H9 (cell line): ENCODE measurements at regions not wholly inside any gene's neighbourhood (a gene's known extent, or its start where the extent isn't known, plus 50 kb on each side); places are given as distances from the start of the nearest gene placed in this dataset.

Experiments
- DNase-seq: peaks from one replicate; pipeline ENCODE4 v3.0.0-alpha.2; 2017
- H2AFZ ChIP-seq: one replicate; pipeline ENCODE4 v1.6.1; 2013; ENCODE audit warnings: mild to moderate bottlenecking, low read length, control low read depth, moderate library complexity
- H2AK5ac ChIP-seq: 2 replicates; pipeline ENCODE4 v1.6.1; 2013; ENCODE audit warnings: low read length, control low read depth, mixed read lengths; ENCODE audit not compliant: insufficient read length
- H2BK120ac ChIP-seq: one replicate; pipeline ENCODE4 v1.6.1; 2013; ENCODE audit warnings: low read depth, mild to moderate bottlenecking, low read length, control low read depth, inconsistent platforms; ENCODE audit not compliant: poor library complexity, severe bottlenecking
- H2BK12ac ChIP-seq: 2 replicates; pipeline ENCODE4 v1.6.1; 2013; ENCODE audit warnings: low read length, control low read depth, mixed read lengths, low read depth; ENCODE audit not compliant: insufficient read length
- H2BK15ac ChIP-seq: 2 replicates; pipeline ENCODE4 v1.6.1; 2013; ENCODE audit warnings: low read depth, low read length, control low read depth
- H2BK20ac ChIP-seq: one replicate; pipeline ENCODE4 v1.6.1; 2013; ENCODE audit warnings: low read depth, mild to moderate bottlenecking, low read length, control low read depth, inconsistent platforms; ENCODE audit not compliant: poor library complexity, severe bottlenecking
- H2BK5ac ChIP-seq: 2 replicates; pipeline ENCODE4 v1.6.1; 2013; ENCODE audit warnings: low read length, control low read depth, mixed read lengths; ENCODE audit not compliant: insufficient read length
- H3K14ac ChIP-seq: 2 replicates; pipeline ENCODE4 v1.6.1; 2013; ENCODE audit warnings: low read length, control low read depth; ENCODE audit not compliant: insufficient read depth
- H3K18ac ChIP-seq: 2 replicates; pipeline ENCODE4 v1.6.1; 2013; ENCODE audit warnings: low read depth, mild to moderate bottlenecking, mixed read lengths, low read length, control low read depth; ENCODE audit not compliant: insufficient read length
- H3K23ac ChIP-seq: 2 replicates; pipeline ENCODE4 v1.6.1; 2013; ENCODE audit warnings: low read length, control low read depth, mixed read lengths, low read depth; ENCODE audit not compliant: insufficient read length
- H3K23me2 ChIP-seq: 2 replicates; pipeline ENCODE4 v1.6.1; 2013; ENCODE audit warnings: low read depth, mild to moderate bottlenecking, mixed read lengths, low read length, control low read depth; ENCODE audit not compliant: insufficient read length, poor library complexity, severe bottlenecking
- H3K27ac ChIP-seq: 2 replicates; pipeline ENCODE4 v1.5.1; 2013; ENCODE audit warnings: low read length, control low read depth, mixed read lengths, low read depth; ENCODE audit not compliant: insufficient read length
- H3K27me3 ChIP-seq: 2 replicates; pipeline ENCODE4 v1.6.1; 2013; ENCODE audit warnings: low read length, control low read depth, inconsistent platforms; ENCODE audit not compliant: insufficient read depth
- H3K4ac ChIP-seq: 2 replicates; pipeline ENCODE4 v1.6.1; 2013; ENCODE audit warnings: low read depth, mild to moderate bottlenecking, control low read depth, inconsistent platforms, low read length, moderate library complexity
- H3K4me1 ChIP-seq: 2 replicates; pipeline ENCODE4 v1.6.1; 2013; ENCODE audit warnings: low read length, control low read depth, inconsistent platforms; ENCODE audit not compliant: insufficient read depth
- H3K4me2 ChIP-seq: 2 replicates; pipeline ENCODE4 v1.6.1; 2013; ENCODE audit warnings: low read length, control low read depth, mixed read lengths; ENCODE audit not compliant: insufficient read length, insufficient read depth
- H3K56ac ChIP-seq: 2 replicates; pipeline ENCODE4 v1.6.1; 2013; ENCODE audit warnings: low read depth, mild to moderate bottlenecking, mixed read lengths, low read length, control low read depth; ENCODE audit not compliant: insufficient read length
- H3K79me1 ChIP-seq: 2 replicates; pipeline ENCODE4 v1.6.1; 2013; ENCODE audit warnings: low read depth, mild to moderate bottlenecking, moderate library complexity, low read length, control low read depth, inconsistent platforms; ENCODE audit not compliant: insufficient read depth, poor library complexity, severe bottlenecking
- H3K79me2 ChIP-seq: 2 replicates; pipeline ENCODE4 v1.6.1; 2013; ENCODE audit warnings: low read length, control low read depth, inconsistent platforms; ENCODE audit not compliant: insufficient read depth
- H3K9ac ChIP-seq: 2 replicates; pipeline ENCODE4 v1.6.1; 2013; ENCODE audit warnings: low read length, control low read depth, mixed read lengths; ENCODE audit not compliant: insufficient read length; ENCODE audit errors: extremely low read depth
- H3K9me3 ChIP-seq: one replicate; pipeline ENCODE4 v1.6.1; 2013; ENCODE audit warnings: low read depth, low read length, inconsistent platforms; ENCODE audit not compliant: control insufficient read depth
- H3T11ph ChIP-seq: one replicate; pipeline ENCODE4 v1.6.1; 2013; ENCODE audit warnings: mild to moderate bottlenecking, low read length, control low read depth, inconsistent platforms
- H4K20me1 ChIP-seq: one replicate; pipeline ENCODE4 v1.6.1; 2013; ENCODE audit not compliant: control insufficient read depth, insufficient read length, insufficient read depth
- H4K5ac ChIP-seq: 2 replicates; pipeline ENCODE4 v1.6.1; 2013; ENCODE audit warnings: low read depth, mild to moderate bottlenecking, mixed read lengths, low read length, control low read depth; ENCODE audit not compliant: insufficient read length
- H4K8ac ChIP-seq: replicated peaks from 2 replicates; pipeline ENCODE4 v1.6.1; 2013; ENCODE audit warnings: low read length, control low read depth, mixed read lengths, low read depth; ENCODE audit not compliant: insufficient read length
- H4K91ac ChIP-seq: 2 replicates; pipeline ENCODE4 v1.6.1; 2013; ENCODE audit warnings: low read depth, mild to moderate bottlenecking, moderate library complexity, mixed read lengths, low read length, control low read depth; ENCODE audit not compliant: insufficient read length
- H3K27ac Mint-ChIP-seq, 3 experiments: 2 replicates in 2 of 3; 3 replicates in 1 of 3; pipeline ENCODE4 v1.8.0; 2020 to 2021; ENCODE audit warnings: mixed read lengths in 3 of 3, mild to moderate bottlenecking in 1 of 3, moderate library complexity in 1 of 3
- H3K27me3 Mint-ChIP-seq: 2 replicates; pipeline ENCODE4 v1.8.0; 2021; ENCODE audit warnings: low read depth, mild to moderate bottlenecking, moderate library complexity, mixed read lengths
- H3K36me3 Mint-ChIP-seq, 3 experiments: 2 replicates in 2 of 3; 3 replicates in 1 of 3; pipeline ENCODE4 v1.8.0; 2020 to 2021; ENCODE audit warnings: low read depth in 3 of 3, mixed read lengths in 3 of 3; ENCODE audit not compliant: insufficient read depth in 1 of 3
- H3K4me1 Mint-ChIP-seq, 2 experiments: 2 replicates each; pipeline ENCODE4 v1.8.0; 2020; ENCODE audit warnings: mixed read lengths in 2 of 2
- H3K4me3 Mint-ChIP-seq, 2 experiments: 2 replicates in 1 of 2; 3 replicates in 1 of 2; pipeline ENCODE4 v1.8.0; 2020 to 2021; ENCODE audit warnings: mild to moderate bottlenecking in 2 of 2, mixed read lengths in 2 of 2, moderate library complexity in 1 of 2
- H3K9me3 Mint-ChIP-seq, 2 experiments: 2 replicates in 1 of 2; 3 replicates in 1 of 2; pipeline ENCODE4 v1.8.0; 2020; ENCODE audit warnings: mild to moderate bottlenecking in 2 of 2, mixed read lengths in 2 of 2, moderate library complexity in 1 of 2
- CTCF ChIP-seq: fragments of 200-600 bp; sonication (generic); conservative IDR thresholded peaks from 3 replicates; pipeline ENCODE4 v1.8.0; 2021; ENCODE audit warnings: antibody characterized with exemption, mild to moderate bottlenecking
- WGBS: extraction: QIAGEN DNeasy Blood & Tissue Kit; methylation state at CpG from one replicate; pipeline ENCODE4 v1.1.7; 2013; ENCODE audit warnings: missing lambda C conversion rate, low lambda C conversion rate, mixed read lengths; ENCODE audit not compliant: insufficient read length; ENCODE audit errors: extremely low coverage; 5-methylcytosine and 5-hydroxymethylcytosine counted together

- H3K4me3 Mint-ChIP-seq = no peak overlapping the region
- Histone ChIP-seq H2AFZ (no peak overlapping the region), H3K27me3 (no peaks in the 10 kb centered on the region), H3K79me2 (no peaks in the 10 kb centered on the region), H3K4me1 (peaks cover 7% of the 10 kb centered on the region; the same call in 1 of the 2 replicates), H3K79me1 (no peaks in the 10 kb centered on the region), H2BK5ac (no peak overlapping the region), H2BK120ac (no peak overlapping the region), H3K14ac (no peak overlapping the region), H3K23ac (no peak overlapping the region), H3K4me2 (no peak overlapping the region), H3T11ph (no peak overlapping the region), H2BK15ac (no peak overlapping the region), H3K27ac (no peak overlapping the region), H3K4ac (no peak overlapping the region), H4K8ac (no peak overlapping the region), H4K5ac (no peak overlapping the region), H3K23me2 (no peaks in the 10 kb centered on the region), H3K18ac (no peak overlapping the region), H2BK12ac (no peak overlapping the region), H4K91ac (no peak overlapping the region), H3K9me3 (no peaks in the 10 kb centered on the region), H2AK5ac (no peak overlapping the region), H4K20me1 (no peaks in the 10 kb centered on the region), H3K9ac (no peak overlapping the region), H2BK20ac (no peak overlapping the region), H3K56ac (no peak overlapping the region)
- H3K9me3 Mint-ChIP-seq = peaks cover 0 to 2% of the 10 kb centered on the region in 2 experiments; a peak in 2 of 5 replicates
- H3K36me3 Mint-ChIP-seq = no peaks in the 10 kb centered on the region; a peak in 2 of 7 replicates
- H3K4me1 Mint-ChIP-seq = peaks cover 31 to 32% of the 10 kb centered on the region in 2 experiments
- no peak for TF ChIP-seq CTCF
- H3K27me3 Mint-ChIP-seq = peaks cover 3% of the 10 kb centered on the region; the same call in 1 of the 2 replicates
- no peak for DNase-seq
- no peak overlapping the region for H3K27ac Mint-ChIP-seq
- WGBS = no CpG with 5 or more reads among the region's 3 CpGs
Observed at GRCh38 chr12:61523276-61523992, 736.8 kb upstream of the USP15 start.
